Hepatocyte (in vitro differentiated cells): ENCODE measurements at regions not wholly inside any gene's neighbourhood (a gene's known extent, or its start where the extent isn't known, plus 50 kb on each side); places are given as distances from the start of the nearest gene placed in this dataset.

ENCODE experiments used
- EZH2 ChIP-seq: fragments of 200-600 bp; sonication (generic); IDR thresholded peaks from 2 replicates; pipeline ENCODE4 v1.6.1; 2016; ENCODE audit warnings: antibody characterized with exemption, mild to moderate bottlenecking, borderline replicate concordance
- EZH2phosphoT487 ChIP-seq: fragments of 200-600 bp; sonication (generic); IDR thresholded peaks from one replicate; pipeline ENCODE4 v1.6.1; 2018; ENCODE audit warnings: antibody characterized with exemption, mild to moderate bottlenecking, low read depth, moderate library complexity; ENCODE audit not compliant: unreplicated experiment, severe bottlenecking
- TF ChIP-seq, protein P1 (sequence below): fragments of 200-600 bp; sonication (generic); IDR thresholded peaks from 2 replicates; pipeline ENCODE4 v1.5.1; 2016; ENCODE audit warnings: antibody characterized with exemption, mild to moderate bottlenecking; ENCODE audit not compliant: poor library complexity

DNA sequence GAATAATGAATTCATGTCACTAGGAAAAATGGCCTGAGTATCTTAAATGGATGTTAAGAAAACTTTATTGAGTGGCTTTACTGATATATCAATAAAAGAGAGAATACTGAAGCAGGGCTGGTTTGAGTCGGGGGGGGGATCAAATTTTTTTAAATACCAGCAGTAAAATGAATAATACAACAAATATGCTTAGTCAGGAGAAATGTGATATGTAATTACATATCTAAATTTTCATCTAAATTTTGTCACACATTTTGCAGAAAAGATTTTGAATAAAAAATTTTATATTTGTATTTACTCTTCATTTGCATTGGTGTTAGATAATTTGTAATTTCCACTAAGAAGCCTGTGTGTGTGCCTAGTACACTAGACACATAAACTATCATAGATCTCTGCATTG lies 2300.2 kb downstream of the MRPL39 start:
- TF ChIP-seq EZH2phosphoT487: no peak
- TF ChIP-seq, protein P1, sequence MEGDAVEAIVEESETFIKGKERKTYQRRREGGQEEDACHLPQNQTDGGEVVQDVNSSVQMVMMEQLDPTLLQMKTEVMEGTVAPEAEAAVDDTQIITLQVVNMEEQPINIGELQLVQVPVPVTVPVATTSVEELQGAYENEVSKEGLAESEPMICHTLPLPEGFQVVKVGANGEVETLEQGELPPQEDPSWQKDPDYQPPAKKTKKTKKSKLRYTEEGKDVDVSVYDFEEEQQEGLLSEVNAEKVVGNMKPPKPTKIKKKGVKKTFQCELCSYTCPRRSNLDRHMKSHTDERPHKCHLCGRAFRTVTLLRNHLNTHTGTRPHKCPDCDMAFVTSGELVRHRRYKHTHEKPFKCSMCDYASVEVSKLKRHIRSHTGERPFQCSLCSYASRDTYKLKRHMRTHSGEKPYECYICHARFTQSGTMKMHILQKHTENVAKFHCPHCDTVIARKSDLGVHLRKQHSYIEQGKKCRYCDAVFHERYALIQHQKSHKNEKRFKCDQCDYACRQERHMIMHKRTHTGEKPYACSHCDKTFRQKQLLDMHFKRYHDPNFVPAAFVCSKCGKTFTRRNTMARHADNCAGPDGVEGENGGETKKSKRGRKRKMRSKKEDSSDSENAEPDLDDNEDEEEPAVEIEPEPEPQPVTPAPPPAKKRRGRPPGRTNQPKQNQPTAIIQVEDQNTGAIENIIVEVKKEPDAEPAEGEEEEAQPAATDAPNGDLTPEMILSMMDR: no peak
- TF ChIP-seq EZH2: no peak
